PFSK-1 (cell line): ENCODE measurements at regions not wholly inside any gene's neighbourhood (a gene's known extent, or its start where the extent isn't known, plus 50 kb on each side); places are given as distances from the start of the nearest gene placed in this dataset.

Experiments used
- FOXP2 ChIP-seq: optimal IDR thresholded peaks from 2 replicates; pipeline ENCODE3; 2011; ENCODE audit warnings: borderline replicate concordance, control low read depth, inconsistent platforms; ENCODE audit not compliant: insufficient read depth; ENCODE audit errors: extremely low read length, extremely low read depth
- POLR2AphosphoS5 ChIP-seq: IDR thresholded peaks from 2 replicates; pipeline ENCODE4 v1.6.1; 2012; ENCODE audit warnings: low read depth, mild to moderate bottlenecking, control low read depth, low read length, moderate library complexity
- REST ChIP-seq, 2 experiments: IDR thresholded peaks; 2 replicates each; pipeline versions ENCODE4 v1.6.1 to v1.8.0; 2011 to 2012; ENCODE audit warnings: low read depth in 2 of 2, low read length in 2 of 2, control low read depth in 1 of 2, inconsistent platforms in 1 of 2, mild to moderate bottlenecking in 1 of 2, moderate library complexity in 1 of 2; ENCODE audit not compliant: insufficient read depth in 1 of 2
- TAF1 ChIP-seq: IDR thresholded peaks from 2 replicates; pipeline ENCODE4 v1.6.1; 2012; ENCODE audit warnings: low read length, control low read depth, borderline replicate concordance; ENCODE audit not compliant: insufficient read depth

GRCh38 chr3:24588629-24589512 lies 94.2 kb upstream of the THRB start:
- TF ChIP-seq POLR2AphosphoS5: no peak
- TF ChIP-seq REST (IDR thresholded peaks at IDR 0.05; ENCODE audit: insufficient read depth in 1 of 2, low read depth in 2 of 2, low read length in 2 of 2): no peak
- TF ChIP-seq FOXP2: no peak
- TF ChIP-seq TAF1: no peak
